GM06990 (cell line): ENCODE measurements at regions not wholly inside any gene's neighbourhood (a gene's known extent, or its start where the extent isn't known, plus 50 kb on each side); places are given as distances from the start of the nearest gene placed in this dataset.

Experiments
- DNase-seq: peaks from one replicate; pipeline ENCODE4 v3.0.0-alpha.2; 2011; ENCODE audit not compliant: insufficient read length; ENCODE audit errors: extremely low read depth
- H3K27me3 ChIP-seq: replicated peaks from 2 replicates; pipeline ENCODE4 v1.6.0; 2011; ENCODE audit warnings: low read length; ENCODE audit not compliant: control insufficient read depth, insufficient read depth
- H3K36me3 ChIP-seq: 2 replicates; pipeline ENCODE4 v1.5.1; 2011; ENCODE audit warnings: low read length; ENCODE audit not compliant: control insufficient read depth, insufficient read depth
- H3K4me3 ChIP-seq: replicated peaks from 2 replicates; pipeline ENCODE4 v1.5.1; 2011; ENCODE audit warnings: low read depth, mild to moderate bottlenecking, control low read depth, low read length
- CTCF ChIP-seq: IDR thresholded peaks from 2 replicates; pipeline ENCODE4 v1.5.1; 2011; ENCODE audit warnings: low read length, control low read depth, mild to moderate bottlenecking, inconsistent platforms; ENCODE audit not compliant: insufficient read depth, poor library complexity, severe bottlenecking

GRCh38 chr10:79001082-79001885, 67.5 kb upstream of the ZMIZ1 start:
- no peaks in the 10 kb centered on the region; the same call in none of the 2 replicates for H3K27me3 ChIP-seq
- DNase-seq = no peak
- TF ChIP-seq CTCF = no peak
- no peaks in the 10 kb centered on the region for H3K36me3 ChIP-seq
- no peak overlapping the region for H3K4me3 ChIP-seq

- H3K36me3 ChIP-seq = no peaks in the 10 kb centered on the region
- TF ChIP-seq CTCF = no peak
- DNase-seq = no peak
- H3K4me3 ChIP-seq = no peak overlapping the region
- H3K27me3 ChIP-seq = no peaks in the 10 kb centered on the region; the same call in none of the 2 replicates
These were observed 66.4 kb upstream of the ZMIZ1 start for GRCh38 chr10:79002336-79002735.

- no peaks in the 10 kb centered on the region; the same call in none of the 2 replicates for H3K27me3 ChIP-seq
- TF ChIP-seq CTCF = no peak
- no peaks in the 10 kb centered on the region for H3K36me3 ChIP-seq
- DNase-seq = no peak
- H3K4me3 ChIP-seq = no peak overlapping the region
These were observed 65.3 kb upstream of the ZMIZ1 start for GRCh38 chr10:79003183-79004100.

- Histone ChIP-seq H3K36me3 (no peaks in the 10 kb centered on the region), H3K4me3 (no peak overlapping the region), H3K27me3 (no peaks in the 10 kb centered on the region; the same call in none of the 2 replicates)
- TF ChIP-seq CTCF = no peak
- no peak for DNase-seq
These were observed 64.5 kb upstream of the ZMIZ1 start for GRCh38 chr10:79004311-79004710.

DNA sequence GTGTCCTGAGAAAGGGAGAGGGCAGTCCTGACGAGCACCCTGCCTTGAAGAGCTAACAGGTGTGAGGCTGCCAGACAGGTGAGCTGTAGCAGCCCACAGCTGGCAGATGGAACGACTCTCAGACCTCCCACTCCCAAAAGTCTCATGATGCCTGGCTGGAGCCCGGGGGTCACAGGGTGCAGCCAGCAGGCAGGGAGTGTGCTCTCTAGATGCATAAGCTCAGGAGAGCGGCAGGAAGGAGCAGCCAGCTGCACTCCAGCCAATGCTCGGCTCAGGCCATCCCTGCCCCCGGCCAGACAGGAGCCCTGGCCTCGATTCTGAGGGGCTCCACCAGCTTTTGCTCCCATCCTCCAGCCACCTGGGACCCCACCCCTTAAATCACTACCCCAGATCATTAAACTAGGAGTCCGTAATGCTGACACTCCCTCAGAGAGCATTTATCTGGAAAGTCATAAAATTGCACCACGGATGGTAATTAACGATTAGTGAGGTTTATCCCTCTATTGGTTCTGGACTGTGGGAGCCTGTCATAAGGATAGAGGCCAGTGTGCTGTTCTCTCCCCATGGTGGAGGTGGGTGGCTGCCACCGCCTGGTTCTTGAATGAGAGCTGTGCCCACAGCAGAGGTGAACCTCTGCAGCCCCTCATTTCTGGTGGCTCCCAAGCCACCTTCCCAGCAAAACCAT, 63.5 kb upstream of the ZMIZ1 start:
- TF ChIP-seq CTCF = no peak

More for the DNA sequence above, 63.5 kb upstream of the ZMIZ1 start:
- no peak for DNase-seq
- Histone ChIP-seq H3K36me3 (no peaks in the 10 kb centered on the region), H3K27me3 (no peaks in the 10 kb centered on the region; the same call in none of the 2 replicates), H3K4me3 (no peak overlapping the region)
